Coronary artery (tissue), 2 donors: ENCODE measurements at regions not wholly inside any gene's neighbourhood (a gene's known extent, or its start where the extent isn't known, plus 50 kb on each side); places are given as distances from the start of the nearest gene placed in this dataset.

Source experiments
- DNase-seq: peaks from one replicate; pipeline ENCODE4 v3.0.0-alpha.2; 2017; ENCODE audit warnings: low spot score
- H3K27ac ChIP-seq, 2 donors: fragments of 200-600 bp; sonication (generic); one replicate each; pipeline ENCODE4 v1.5.1; 2016 to 2019
- H3K4me3 ChIP-seq: fragments of 200-600 bp; sonication (generic); 2 replicates; pipeline ENCODE4 v1.5.1; 2016; ENCODE audit warnings: mild to moderate bottlenecking, moderate library complexity
- TF ChIP-seq, protein P1 (sequence below): fragments of 200-600 bp; sonication (generic); IDR thresholded peaks from one replicate; pipeline ENCODE4 v1.5.1; 2019; ENCODE audit warnings: antibody characterized with exemption

DNA sequence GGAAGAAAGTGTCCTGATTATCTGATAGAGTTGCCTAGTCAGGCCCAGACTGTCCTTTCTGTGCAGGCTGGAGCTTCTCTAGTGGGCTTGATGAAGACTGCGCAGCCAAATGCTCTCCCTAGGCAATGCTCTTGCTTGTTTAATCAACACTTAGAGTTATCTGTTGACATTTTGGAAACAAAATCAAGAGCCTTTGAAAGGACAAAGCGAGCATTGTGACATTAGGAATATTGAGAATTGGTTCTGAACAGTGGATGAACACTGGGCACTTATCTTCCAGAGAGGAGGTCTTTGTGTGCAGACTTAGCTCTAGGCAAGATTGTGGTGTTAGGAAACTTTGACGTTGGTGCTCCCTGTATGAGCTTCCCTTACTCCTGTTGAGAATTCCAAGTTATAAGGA, 94.5 kb downstream of the DNTTIP2 start:
- DNase-seq, result no peak
- TF ChIP-seq, protein P1, sequence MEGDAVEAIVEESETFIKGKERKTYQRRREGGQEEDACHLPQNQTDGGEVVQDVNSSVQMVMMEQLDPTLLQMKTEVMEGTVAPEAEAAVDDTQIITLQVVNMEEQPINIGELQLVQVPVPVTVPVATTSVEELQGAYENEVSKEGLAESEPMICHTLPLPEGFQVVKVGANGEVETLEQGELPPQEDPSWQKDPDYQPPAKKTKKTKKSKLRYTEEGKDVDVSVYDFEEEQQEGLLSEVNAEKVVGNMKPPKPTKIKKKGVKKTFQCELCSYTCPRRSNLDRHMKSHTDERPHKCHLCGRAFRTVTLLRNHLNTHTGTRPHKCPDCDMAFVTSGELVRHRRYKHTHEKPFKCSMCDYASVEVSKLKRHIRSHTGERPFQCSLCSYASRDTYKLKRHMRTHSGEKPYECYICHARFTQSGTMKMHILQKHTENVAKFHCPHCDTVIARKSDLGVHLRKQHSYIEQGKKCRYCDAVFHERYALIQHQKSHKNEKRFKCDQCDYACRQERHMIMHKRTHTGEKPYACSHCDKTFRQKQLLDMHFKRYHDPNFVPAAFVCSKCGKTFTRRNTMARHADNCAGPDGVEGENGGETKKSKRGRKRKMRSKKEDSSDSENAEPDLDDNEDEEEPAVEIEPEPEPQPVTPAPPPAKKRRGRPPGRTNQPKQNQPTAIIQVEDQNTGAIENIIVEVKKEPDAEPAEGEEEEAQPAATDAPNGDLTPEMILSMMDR, result no peak
- H3K27ac ChIP-seq, result no peak overlapping the region
- no peak overlapping the region for H3K4me3 ChIP-seq

DNA sequence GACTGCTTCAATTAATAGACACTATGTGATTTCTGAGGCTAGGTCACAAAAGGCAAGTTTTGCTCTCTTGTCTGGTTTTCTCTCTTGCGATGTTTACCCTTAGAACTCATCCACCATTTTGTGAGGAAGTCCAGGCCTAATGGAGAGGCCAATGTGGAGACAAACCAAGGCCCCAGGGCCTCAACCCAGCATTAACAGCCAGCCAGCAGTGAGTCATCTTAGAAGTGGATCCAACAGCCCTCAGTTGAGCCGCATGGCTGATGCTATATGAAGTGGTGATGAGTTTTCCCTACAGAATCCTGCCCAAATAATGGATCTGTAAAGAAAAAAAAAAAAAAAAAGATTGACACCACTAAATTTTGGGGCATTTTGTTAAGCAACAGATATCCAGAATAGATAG, 95.1 kb downstream of the DNTTIP2 start:
- Histone ChIP-seq H3K4me3 (no peak overlapping the region), H3K27ac (no peak overlapping the region)
- TF ChIP-seq, protein P1, result no peak
- no peak for DNase-seq

GRCh38 chr1:93779540-93780165, 98.0 kb upstream of the BCAR3 start:
- H3K27ac ChIP-seq, result peak overlapping the region in 1 of 2 donors; percentile 29
- no peak for DNase-seq
- TF ChIP-seq, protein P1, result no peak
- no peak overlapping the region for H3K4me3 ChIP-seq

GRCh38 chr1:93778457-93778856, 96.8 kb upstream of the BCAR3 start:
- Histone ChIP-seq H3K4me3 (no peak overlapping the region), H3K27ac (no peak overlapping the region)
- DNase-seq, result no peak
- TF ChIP-seq, protein P1, result no peak

- Histone ChIP-seq H3K27ac (no peak overlapping the region), H3K4me3 (no peak overlapping the region)
- no peak for DNase-seq
- TF ChIP-seq, protein P1, result no peak
These were observed 95.6 kb upstream of the BCAR3 start for GRCh38 chr1:93777255-93777654.

GRCh38 chr1:93776728-93777127, 95.1 kb upstream of the BCAR3 start:
- no peak for DNase-seq
- TF ChIP-seq, protein P1, result no peak
- Histone ChIP-seq H3K27ac (no peak overlapping the region), H3K4me3 (no peak overlapping the region)

GRCh38 chr1:93775224-93775623, 93.6 kb upstream of the BCAR3 start:
- Histone ChIP-seq H3K27ac (no peak overlapping the region), H3K4me3 (no peak overlapping the region)
- TF ChIP-seq, protein P1, result no peak
- DNase-seq, result no peak
